IMR-90 (cell line): ENCODE measurements at regions not wholly inside any gene's neighbourhood (a gene's known extent, or its start where the extent isn't known, plus 50 kb on each side); places are given as distances from the start of the nearest gene placed in this dataset.
"Not testable (repeated sequence)": the region's sequence is repeated elsewhere in the genome, so short reads cannot be mapped to it uniquely, and the experiment has no call there.

Source experiments
- ATAC-seq: fragments of 200-7000 bp; cut with Tn5 transposase; 2 replicates; pipeline ENCODE4 v1.9.1; 2020; ENCODE audit warnings: low read depth, mild to moderate bottlenecking, moderate library complexity
- BruUV-seq: library from RNA; stranded (reverse); fragments of 400-500 nt; replicated peaks from 2 replicates; lab custom pipeline; 2021; lab: Mats Ljungman, UMichigan
- CTCF ChIA-PET: fragments of 300-600 bp; formaldehyde crosslinking; extraction: SDS; loops from one replicate; lab custom pipeline; 2021; ENCODE audit warnings: antibody characterized with exemption; lab: Yijun Ruan, JAX
- POLR2A ChIA-PET: fragments of 300-600 bp; sonication (Branson Sonifier 250); formaldehyde crosslinking; loops from one replicate; lab custom pipeline; 2022; ENCODE audit warnings: antibody characterized with exemption; ENCODE audit not compliant: unreplicated experiment; lab: Charles Lee
- DNase-seq: peaks from one replicate; pipeline ENCODE4 v3.0.0; 2013
- H2AFZ ChIP-seq: replicated peaks from 2 replicates; pipeline ENCODE3; 2013; ENCODE audit warnings: low read length, mild to moderate bottlenecking; ENCODE audit not compliant: poor library complexity
- H2AK5ac ChIP-seq: 2 replicates; pipeline ENCODE4 v1.6.1; 2013; ENCODE audit warnings: low read depth, low read length, inconsistent platforms
- H2AK9ac ChIP-seq: replicated peaks from 2 replicates; pipeline ENCODE3; 2013; ENCODE audit warnings: mild to moderate bottlenecking, low read depth, low read length, moderate library complexity; ENCODE audit not compliant: poor library complexity
- H2BK120ac ChIP-seq: 2 replicates; pipeline ENCODE4 v1.6.1; 2013; ENCODE audit warnings: low read depth, low read length, inconsistent platforms
- H2BK15ac ChIP-seq: 3 replicates; pipeline ENCODE4 v1.6.1; 2013; ENCODE audit warnings: low read depth, low read length, inconsistent platforms
- H2BK20ac ChIP-seq: 2 replicates; pipeline ENCODE4 v1.6.1; 2013; ENCODE audit warnings: low read depth, mild to moderate bottlenecking, inconsistent platforms, low read length, moderate library complexity
- H2BK5ac ChIP-seq: 2 replicates; pipeline ENCODE4 v1.6.1; 2013; ENCODE audit warnings: mild to moderate bottlenecking, low read depth, low read length, inconsistent platforms; ENCODE audit not compliant: poor library complexity, severe bottlenecking
- H3K14ac ChIP-seq: replicated peaks from 2 replicates; pipeline ENCODE4 v1.6.1; 2013; ENCODE audit warnings: low read depth, low read length, inconsistent platforms
- H3K18ac ChIP-seq: 2 replicates; pipeline ENCODE4 v1.6.1; 2013; ENCODE audit warnings: low read depth, low read length, control low read depth
- H3K23ac ChIP-seq: 2 replicates; pipeline ENCODE4 v1.6.1; 2013; ENCODE audit warnings: low read depth, low read length, inconsistent platforms
- H3K27ac ChIP-seq: 2 replicates; pipeline ENCODE4 v1.5.1; 2013; ENCODE audit warnings: mild to moderate bottlenecking, control low read depth, low read length; ENCODE audit not compliant: insufficient read depth
- H3K27me3 ChIP-seq: 2 replicates; pipeline ENCODE4 v1.6.1; 2013; ENCODE audit warnings: low read length; ENCODE audit not compliant: control insufficient read depth, insufficient read depth
- H3K36me3 ChIP-seq: 2 replicates; pipeline ENCODE4 v1.6.1; 2013; ENCODE audit warnings: low read length, mixed read lengths; ENCODE audit not compliant: control insufficient read depth, insufficient read depth
- H3K4ac ChIP-seq: 2 replicates; pipeline ENCODE4 v1.6.1; 2013; ENCODE audit warnings: low read depth, low read length, inconsistent platforms
- H3K4me1 ChIP-seq: 2 replicates; pipeline ENCODE4 v1.6.1; 2013; ENCODE audit warnings: low read length, mixed read lengths; ENCODE audit not compliant: control insufficient read depth, insufficient read depth
- H3K4me2 ChIP-seq: 2 replicates; pipeline ENCODE4 v1.6.1; 2013; ENCODE audit warnings: low read depth, mild to moderate bottlenecking, control low read depth, low read length, moderate library complexity
- H3K4me3 ChIP-seq: 2 replicates; pipeline ENCODE4 v1.5.1; 2013; ENCODE audit warnings: low read depth, mild to moderate bottlenecking, control low read depth, low read length, moderate library complexity; ENCODE audit not compliant: insufficient read depth
- H3K56ac ChIP-seq: 2 replicates; pipeline ENCODE4 v1.6.1; 2013; ENCODE audit warnings: low read length, inconsistent platforms; ENCODE audit not compliant: insufficient read depth; ENCODE audit errors: extremely low read depth
- H3K79me1 ChIP-seq, 2 experiments: 2 replicates each; pipeline ENCODE4 v1.6.1; 2013; ENCODE audit warnings: low read length in 2 of 2, inconsistent platforms in 1 of 2, low read depth in 1 of 2
- H3K9ac ChIP-seq: 2 replicates; pipeline ENCODE4 v1.6.1; 2013; ENCODE audit warnings: low read depth, low read length, control low read depth
- H3K9me1 ChIP-seq: 2 replicates; pipeline ENCODE4 v1.6.1; 2013; ENCODE audit warnings: low read length, inconsistent platforms; ENCODE audit not compliant: insufficient read depth
- H3K9me3 ChIP-seq: 2 replicates; pipeline ENCODE4 v1.6.1; 2013; ENCODE audit warnings: low read length; ENCODE audit not compliant: control insufficient read depth, insufficient read depth
- H4K20me1 ChIP-seq: 2 replicates; pipeline ENCODE4 v1.6.1; 2013; ENCODE audit warnings: low read length, inconsistent platforms; ENCODE audit not compliant: insufficient read depth
- H4K5ac ChIP-seq: 2 replicates; pipeline ENCODE4 v1.6.1; 2013; ENCODE audit warnings: mild to moderate bottlenecking, low read depth, low read length, control low read depth
- H4K8ac ChIP-seq, 2 experiments: 2 replicates each; pipeline ENCODE4 v1.6.1; 2013; ENCODE audit warnings: low read depth in 2 of 2, low read length in 2 of 2, control low read depth in 1 of 2, inconsistent platforms in 1 of 2
- H4K91ac ChIP-seq: 2 replicates; pipeline ENCODE4 v1.6.1; 2013; ENCODE audit warnings: low read depth, low read length, inconsistent platforms; ENCODE audit not compliant: insufficient read depth
- WGBS, 2 experiments: methylation state at CpG; one replicate each; pipeline versions ENCODE4 v1.1.5 to v1.1.7; 2013; ENCODE audit warnings: missing lambda C conversion rate in 2 of 2; ENCODE audit not compliant: insufficient read length in 1 of 2; ENCODE audit errors: extremely low coverage in 2 of 2; 5-methylcytosine and 5-hydroxymethylcytosine counted together
- dilution Hi-C: fragments of 300-500 bp; cut with HindIII; formaldehyde crosslinking; loops from one replicate; pipeline ENCODE4 v1.14.3; 2018; ENCODE audit warnings: low sequenced_read_pairs; ENCODE audit not compliant: unreplicated experiment
- in situ Hi-C: fragments of 300-500 bp; cut with MboI; formaldehyde crosslinking; loops from 3 replicates; pipeline ENCODE4 v1.14.3; 2019; ENCODE audit warnings: low sequenced_read_pairs, inconsistent platforms, mixed read lengths
- intact Hi-C: fragments of 100-400 bp; cut with micrococcal nuclease; formaldehyde crosslinking; loops from 2 replicates; pipeline ENCODE4 v1.10.0; 2022

- dilution Hi-C loops, H3K27me3 ChIP-seq, POLR2A ChIA-PET, H4K8ac ChIP-seq, ATAC-seq, H4K91ac ChIP-seq, BruUV-seq, H3K4me1 ChIP-seq, H2BK5ac ChIP-seq, H4K20me1 ChIP-seq, H3K4ac ChIP-seq, H3K9me1 ChIP-seq, H3K4me3 ChIP-seq, DNase-seq, H2AFZ ChIP-seq, H3K79me1 ChIP-seq, H3K18ac ChIP-seq, H2AK5ac ChIP-seq, H2AK9ac ChIP-seq, H2BK15ac ChIP-seq, H3K27ac ChIP-seq, H3K56ac ChIP-seq, in situ Hi-C loops, H3K23ac ChIP-seq, H3K4me2 ChIP-seq, H3K14ac ChIP-seq, H2BK120ac ChIP-seq, H4K5ac ChIP-seq, H3K36me3 ChIP-seq, H3K9ac ChIP-seq, CTCF ChIA-PET, intact Hi-C loops, H3K9me3 ChIP-seq, H2BK20ac ChIP-seq: not testable (repeated sequence)
- 97% methylated on average over 9 of the region's 23 CpGs; no CpG with 5 or more reads in 1 of the 2 experiments for WGBS, 2 experiments
These were observed 323.4 kb upstream of the CITED2 start for GRCh38 chr6:139697856-139698255.

DNA sequence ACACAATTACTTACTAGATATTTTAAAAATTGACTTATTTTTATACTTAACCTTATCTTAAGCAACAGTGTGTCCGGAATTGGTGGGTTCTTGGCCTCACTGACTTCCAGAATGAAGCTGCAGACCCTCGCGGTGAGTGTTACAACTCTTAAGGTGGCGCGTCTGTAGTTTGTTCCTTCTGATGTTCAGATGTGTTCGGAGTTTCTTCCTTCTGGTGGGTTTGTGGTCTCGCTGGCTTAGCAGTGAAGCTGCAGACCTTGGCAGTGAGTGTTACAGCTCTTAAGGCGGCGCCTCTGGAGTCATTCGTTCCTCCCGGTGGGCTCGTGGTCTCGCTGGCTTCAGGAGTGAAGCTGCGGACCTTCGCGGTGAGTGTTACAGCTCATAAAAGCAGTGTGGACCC lies 322.5 kb upstream of the CITED2 start:
- H2AK9ac ChIP-seq, H4K91ac ChIP-seq, H2BK5ac ChIP-seq, H3K27ac ChIP-seq, H3K9me1 ChIP-seq, H3K56ac ChIP-seq, H2BK120ac ChIP-seq, H3K79me1 ChIP-seq, H3K4me1 ChIP-seq, H3K9ac ChIP-seq, H3K4me2 ChIP-seq, H3K14ac ChIP-seq, DNase-seq, H3K36me3 ChIP-seq, H2AK5ac ChIP-seq, in situ Hi-C loops, H3K23ac ChIP-seq, dilution Hi-C loops, POLR2A ChIA-PET, intact Hi-C loops, ATAC-seq, H4K5ac ChIP-seq, H3K4me3 ChIP-seq, H2AFZ ChIP-seq, CTCF ChIA-PET, BruUV-seq, H3K9me3 ChIP-seq, H3K18ac ChIP-seq, H4K8ac ChIP-seq, H2BK20ac ChIP-seq, H3K27me3 ChIP-seq, H3K4ac ChIP-seq, H4K20me1 ChIP-seq, H2BK15ac ChIP-seq: not testable (repeated sequence)
- 100% methylated on average over 5 of the region's 16 CpGs; no CpG with 5 or more reads in 1 of the 2 experiments for WGBS, 2 experiments
